GM18499 (cell line): ENCODE measurements at regions not wholly inside any gene's neighbourhood (a gene's known extent, or its start where the extent isn't known, plus 50 kb on each side); places are given as distances from the start of the nearest gene placed in this dataset.
"Not testable (repeated sequence)": the region's sequence is repeated elsewhere in the genome, so short reads cannot be mapped to it uniquely, and the experiment has no call there.

Source experiments
- ATAC-seq: cut with Tn5 transposase; IDR thresholded peaks from one replicate; pipeline ENCODE4 v1.9.1; 2021; ENCODE audit warnings: moderate number of reproducible peaks; ENCODE audit not compliant: insufficient read depth, unreplicated experiment

DNA sequence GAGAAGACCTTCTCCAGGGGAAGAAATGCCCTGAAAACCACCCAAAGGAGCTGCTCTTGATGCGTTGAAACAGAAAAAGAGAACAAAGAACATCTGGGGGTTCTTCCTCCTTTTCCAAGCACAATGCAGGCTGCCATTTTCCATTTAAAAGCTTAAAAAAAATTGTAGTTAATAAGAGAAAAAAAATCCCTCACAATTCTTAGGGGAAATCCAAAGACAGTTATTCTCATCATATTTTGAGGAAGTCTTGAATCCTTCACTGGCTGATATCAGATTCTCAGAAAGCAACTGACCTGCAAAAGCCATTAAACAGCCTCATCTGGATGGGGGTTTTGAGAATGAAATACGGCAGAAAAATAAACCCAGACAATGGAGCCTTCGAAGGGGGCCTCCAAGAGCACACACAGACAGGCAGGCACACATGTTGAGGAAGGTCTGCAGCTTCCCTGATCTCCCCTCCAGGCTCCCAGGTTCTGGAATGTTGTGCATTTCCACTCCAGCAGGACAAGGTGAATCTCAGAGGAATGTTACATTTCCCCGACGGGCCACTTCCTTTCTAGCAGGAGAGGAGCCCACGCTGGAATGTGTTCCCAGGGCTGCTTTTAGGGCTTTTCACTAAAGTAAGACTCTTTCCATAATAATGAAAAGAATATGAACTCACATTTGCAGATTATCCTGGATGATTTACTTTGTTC lies 159.4 kb upstream of the S1PR3 start:
- ATAC-seq: no peak

DNA sequence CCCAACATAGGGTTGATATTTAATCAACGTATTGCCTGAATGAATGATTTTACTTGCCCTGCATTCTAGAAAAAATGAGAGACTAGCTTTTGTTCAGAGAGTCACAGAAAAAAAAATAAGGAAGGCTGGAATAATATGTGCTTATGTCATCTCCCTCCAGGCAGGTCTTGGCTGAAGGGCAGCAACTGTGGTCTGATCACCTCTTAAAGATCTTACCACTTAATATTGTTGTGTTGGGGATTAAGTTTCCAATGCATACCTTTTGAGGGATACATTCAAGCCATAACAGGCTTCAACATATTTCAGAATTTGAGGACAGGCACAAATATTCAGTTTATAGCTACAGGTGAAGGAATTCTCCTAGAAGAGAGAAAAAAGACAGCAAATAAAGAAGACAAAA lies 157.3 kb upstream of the S1PR3 start:
- ATAC-seq: no peak

DNA sequence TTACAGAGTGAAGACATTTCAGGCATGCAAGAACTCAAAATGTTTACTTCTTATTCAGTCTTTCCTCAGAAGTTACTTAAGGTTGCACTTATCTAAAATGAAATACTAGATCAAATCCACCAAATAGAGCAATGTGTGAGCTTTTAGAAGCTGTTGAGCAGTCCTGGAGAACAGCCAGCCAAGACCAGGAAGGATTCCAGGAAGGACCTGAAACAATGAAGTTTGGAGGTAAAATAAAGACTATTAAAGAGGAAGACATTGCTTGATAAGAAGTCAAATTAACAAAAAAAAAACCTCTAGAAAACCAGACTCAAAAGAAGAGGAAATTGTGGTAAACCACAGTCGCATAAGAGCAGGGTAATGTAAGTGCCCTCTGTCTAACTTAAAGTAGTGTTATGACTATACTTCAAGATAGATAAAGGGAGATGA lies 156.2 kb upstream of the S1PR3 start:
- peak; percentile 68 for ATAC-seq

DNA sequence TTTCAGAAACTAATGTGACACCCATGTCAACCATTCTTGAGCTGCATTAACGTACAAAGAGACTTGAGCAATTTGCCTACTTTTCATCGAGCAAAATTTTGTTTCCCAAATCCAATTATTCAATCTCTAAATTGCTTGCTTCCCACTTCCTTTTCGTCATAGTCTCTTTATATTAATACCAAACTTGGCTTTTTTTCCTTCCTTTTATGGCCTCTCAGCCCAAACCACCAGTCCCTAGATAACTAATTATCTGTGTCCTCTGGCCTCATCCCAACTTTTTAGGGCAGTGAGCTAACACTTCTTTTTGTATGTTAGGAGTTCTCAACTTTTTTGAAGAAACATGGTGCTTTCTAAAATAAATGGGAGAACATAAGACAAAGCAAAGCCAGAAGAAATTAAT lies 155.5 kb upstream of the S1PR3 start:
- ATAC-seq: no peak

DNA sequence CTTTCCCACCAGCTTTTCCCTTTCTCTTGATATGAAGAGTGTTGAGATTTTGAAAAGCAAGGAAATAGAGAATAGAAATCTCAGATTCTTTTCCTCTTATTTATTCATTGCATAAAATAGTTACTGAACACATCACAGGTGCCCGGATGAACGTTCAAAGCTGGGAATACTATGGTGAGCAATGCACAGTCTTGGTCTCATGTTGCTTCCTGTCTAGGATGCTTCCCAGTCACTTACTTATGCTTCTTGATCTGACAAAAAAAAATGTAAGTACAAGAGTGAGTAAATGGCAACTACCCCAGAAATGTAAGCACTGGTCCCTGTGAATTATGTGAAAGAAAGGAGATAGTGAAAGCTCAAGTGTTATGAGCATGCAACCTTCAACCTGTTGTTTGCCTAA lies 153.5 kb upstream of the S1PR3 start:
- no peak for ATAC-seq

DNA sequence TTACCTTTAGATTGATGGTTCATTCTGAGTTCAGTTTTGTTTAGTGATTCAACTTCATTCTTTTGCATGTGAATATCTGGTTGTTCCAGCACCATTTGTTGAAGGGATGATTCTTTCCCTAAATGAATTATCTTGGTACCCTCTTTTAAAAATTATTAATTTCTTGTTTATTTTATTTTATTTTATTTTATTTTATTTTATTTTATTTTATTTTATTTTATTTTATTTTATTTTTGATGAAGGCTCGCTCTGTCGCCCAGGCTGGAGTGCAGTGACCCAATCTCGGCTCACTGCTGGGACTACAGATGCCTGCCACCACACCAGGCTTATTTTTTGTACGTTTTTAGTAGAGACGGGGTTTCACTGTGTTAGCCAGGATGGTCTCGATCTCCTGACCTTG lies 141.4 kb upstream of the S1PR3 start:
- ATAC-seq: not testable (repeated sequence)

DNA sequence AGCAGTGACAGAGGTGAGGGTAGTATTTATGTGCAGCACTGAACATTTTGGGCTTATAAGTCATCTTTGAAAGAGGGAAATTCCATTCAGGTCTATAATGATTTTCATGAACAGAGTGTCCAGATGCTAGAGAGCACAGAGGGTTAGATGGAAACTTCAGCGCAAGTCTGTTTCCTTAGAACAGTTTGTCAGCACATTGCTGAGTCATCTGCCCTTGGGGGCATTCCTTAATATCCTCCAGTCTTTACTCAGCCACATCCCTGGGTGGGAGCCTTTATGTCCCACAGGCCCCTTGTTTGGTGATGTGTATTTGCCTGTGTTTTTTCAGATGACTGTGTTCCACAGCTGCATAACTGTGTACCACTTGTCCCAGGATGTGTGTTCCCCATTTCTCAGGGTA lies 138.5 kb upstream of the S1PR3 start:
- no peak for ATAC-seq

DNA sequence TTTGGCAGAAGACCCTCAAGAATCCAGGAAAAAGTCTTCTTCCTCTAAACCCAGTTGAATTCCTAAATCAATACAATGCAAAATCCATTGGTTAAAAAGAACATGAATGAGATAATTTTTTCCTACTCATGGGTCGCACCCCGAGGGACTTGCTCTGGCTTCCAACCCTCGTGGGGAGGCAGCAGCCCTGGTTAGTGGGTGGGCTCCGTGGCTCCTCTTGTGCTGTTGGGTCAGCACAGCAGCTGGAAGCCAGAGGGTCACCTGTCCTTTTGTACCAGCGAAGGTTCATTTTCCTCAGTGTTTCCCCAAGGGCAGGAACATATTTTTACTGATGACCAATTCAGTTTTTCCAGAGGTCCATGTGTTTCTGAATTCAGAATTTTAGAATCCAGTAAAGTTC lies 120.6 kb upstream of the S1PR3 start:
- ATAC-seq: no peak

DNA sequence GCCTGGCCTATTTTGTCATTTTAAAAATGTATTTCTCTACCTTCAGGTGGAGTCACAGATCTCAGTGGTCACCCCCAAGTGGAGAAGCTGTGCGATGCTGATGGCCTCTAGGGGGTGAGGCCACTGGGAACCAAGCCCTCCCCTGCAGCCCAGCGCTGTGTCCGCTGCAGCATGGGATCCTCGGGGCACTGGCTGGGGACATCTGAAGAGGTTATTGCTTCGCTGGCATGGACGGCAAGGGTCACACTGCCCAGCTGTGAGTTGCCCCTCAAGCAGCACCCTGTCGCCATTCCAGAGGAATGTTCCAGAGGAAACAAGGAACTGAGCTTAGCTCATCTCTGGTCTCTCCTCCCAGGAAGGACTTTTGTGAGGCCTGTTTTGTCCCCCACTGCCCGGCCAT lies 119.6 kb upstream of the S1PR3 start:
- ATAC-seq: no peak

DNA sequence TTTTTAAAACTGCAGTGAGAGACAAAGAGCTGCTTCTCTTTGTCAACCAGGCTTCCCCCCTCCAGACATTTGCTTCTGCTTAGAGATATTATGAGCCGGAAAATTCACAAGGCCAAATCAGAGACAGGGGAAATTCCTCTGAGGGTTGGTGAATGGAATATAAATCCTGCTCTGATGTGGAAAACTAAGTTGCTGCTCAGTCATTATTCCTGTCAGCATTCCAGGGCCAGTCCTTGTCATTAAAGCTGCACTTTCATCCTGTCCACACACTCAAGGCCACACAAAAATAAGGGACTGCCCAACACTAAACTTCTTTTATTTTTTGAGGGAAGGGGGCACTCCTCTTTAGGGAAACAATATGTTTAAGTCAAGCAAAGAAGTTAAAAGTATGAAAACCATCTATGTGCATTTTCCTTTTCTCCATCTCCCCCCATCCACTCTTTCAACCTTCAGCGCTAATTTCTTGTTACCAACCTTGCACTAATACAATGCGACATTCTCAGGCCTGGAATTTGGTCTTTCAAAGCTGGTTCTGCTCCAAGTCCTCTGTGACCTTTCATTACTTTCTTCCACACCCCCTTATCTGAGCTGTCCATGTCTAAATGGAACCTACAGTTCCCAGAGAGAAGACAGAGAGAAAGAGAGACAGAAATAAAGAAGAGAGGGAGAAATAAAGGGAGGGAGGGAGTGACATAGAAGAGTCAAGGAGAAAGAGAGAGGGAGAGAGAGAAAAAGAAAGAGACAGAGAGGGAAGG lies 118.9 kb upstream of the S1PR3 start:
- ATAC-seq: no peak

DNA sequence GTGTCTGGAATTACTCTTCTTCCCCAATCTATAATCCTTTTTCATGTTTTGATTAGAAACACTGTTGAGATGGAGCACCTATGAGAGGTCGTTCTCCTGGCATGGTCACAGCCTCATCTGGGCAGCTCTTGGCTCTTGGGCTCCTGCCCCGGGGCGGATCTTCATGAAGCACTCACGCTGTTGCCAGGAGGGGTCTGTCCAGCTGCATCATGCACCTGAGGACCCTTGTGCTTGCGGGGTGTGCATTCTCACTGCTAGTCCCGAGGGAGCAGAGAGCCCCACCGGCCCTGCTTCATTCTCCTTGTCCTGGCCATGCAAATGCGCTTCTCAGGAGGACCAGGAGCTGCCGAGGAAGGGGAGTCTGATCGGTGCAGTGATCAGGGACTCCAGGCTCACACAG lies 117.6 kb upstream of the S1PR3 start:
- no peak for ATAC-seq

DNA sequence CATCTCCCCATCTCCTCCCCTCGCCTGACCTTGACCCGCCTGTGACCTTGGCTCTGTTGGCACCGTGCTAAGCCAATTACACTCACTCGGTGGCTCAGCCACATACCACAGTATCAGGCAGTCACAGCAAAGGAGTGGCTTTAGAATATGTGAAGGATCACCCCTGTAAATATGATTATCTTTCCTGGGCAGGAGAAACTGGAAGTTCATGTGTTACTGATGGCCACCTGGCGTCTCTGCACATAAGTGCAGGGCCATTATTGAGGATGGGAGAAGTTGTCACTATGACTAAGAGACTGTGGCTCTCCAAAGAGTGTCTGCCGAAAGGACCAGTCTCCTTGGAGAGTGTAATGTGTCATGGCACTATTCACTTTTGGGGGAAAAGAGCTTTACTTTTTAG lies 116.9 kb upstream of the S1PR3 start:
- no peak for ATAC-seq

DNA sequence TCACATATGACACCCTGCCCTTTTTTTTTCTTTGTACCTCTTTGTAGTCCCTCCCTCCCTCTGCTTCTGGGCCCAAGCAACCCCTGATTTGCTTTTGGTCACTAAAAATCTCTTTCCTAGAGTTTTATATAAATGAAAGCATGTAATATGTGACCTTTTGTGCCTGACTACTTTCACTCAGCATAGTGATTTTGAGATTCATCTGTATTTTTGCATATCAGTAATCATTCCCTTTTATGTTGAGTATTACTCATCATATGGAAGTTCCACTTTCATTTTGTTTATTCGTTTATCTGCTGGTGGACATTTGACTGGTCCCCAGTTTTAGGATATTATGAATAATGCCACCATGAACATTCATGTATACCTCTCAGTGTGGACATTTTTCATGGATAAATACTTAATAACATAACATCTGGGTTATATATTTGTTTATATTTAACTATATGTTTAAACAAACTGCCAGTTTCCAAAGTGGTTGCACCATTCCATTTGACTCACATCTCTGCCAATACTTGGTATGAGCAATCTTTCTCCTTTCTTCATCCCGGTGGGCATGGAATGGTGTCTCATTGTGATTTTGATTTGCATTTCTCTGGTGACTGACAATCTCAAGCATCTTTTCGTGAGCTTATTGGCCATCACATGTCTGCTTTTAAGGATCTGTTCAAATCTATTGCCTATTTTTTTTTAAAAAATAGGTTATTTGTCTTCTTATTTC lies 115.7 kb upstream of the S1PR3 start:
- no peak for ATAC-seq

DNA sequence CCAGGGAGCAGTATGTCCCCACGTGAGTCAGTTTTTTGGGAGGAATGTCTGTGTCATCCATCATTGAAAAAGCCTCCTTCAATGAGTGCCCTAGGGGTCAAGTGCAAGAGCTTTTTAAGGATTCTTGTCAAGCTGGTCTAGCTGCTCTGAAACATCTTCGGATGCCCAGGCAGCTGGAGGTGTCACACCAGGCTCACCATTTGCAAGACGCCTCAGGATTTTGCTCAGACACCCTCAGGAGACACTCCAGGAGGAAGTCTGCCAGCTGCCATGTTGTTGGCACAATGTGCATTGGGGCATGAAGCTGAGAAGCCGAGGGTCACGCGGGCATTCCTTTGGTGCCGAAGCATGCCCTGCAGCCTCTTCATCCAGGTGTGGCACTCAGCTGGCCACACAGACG lies 111.1 kb upstream of the S1PR3 start:
- no peak for ATAC-seq

DNA sequence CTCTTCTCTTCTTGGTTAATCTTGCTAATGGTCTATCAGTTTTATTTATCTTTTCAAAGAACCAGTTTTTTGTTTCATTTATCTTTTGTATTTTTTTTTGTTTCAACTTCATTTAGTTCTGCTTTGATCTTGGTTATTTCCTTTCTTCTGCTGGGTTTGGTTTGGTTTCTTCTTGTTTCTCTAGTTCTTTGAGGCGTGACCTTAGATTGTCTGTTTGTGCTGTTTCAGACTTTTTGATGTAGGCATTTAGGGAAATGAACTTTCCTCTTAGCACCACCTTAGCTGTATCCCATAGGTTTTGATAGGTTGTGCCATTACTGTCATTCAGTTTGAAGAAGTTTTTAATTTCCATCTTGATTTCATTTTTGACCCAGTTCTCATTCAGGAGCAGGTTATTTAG lies 107.0 kb upstream of the S1PR3 start:
- not testable (repeated sequence) for ATAC-seq

DNA sequence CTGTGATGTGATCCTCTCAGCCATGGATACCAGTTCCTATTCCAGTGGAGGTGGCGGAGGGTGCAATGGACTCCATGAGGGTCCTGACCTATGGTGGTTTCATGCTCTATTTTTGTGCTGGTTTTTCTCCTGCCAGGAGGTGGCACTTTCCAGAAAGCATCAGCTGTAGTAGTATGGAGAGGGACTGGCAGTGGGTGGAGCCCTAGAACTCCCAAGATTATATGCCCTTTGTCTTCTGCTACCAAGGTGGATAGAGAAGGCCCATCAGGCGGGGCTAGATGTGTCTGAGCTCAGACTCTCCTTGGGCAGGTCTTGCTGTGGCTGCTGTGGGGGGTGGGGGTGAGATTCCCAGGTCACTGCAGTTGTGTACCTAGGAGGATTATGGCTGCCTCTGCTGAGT lies 104.5 kb upstream of the S1PR3 start:
- not testable (repeated sequence) for ATAC-seq

DNA sequence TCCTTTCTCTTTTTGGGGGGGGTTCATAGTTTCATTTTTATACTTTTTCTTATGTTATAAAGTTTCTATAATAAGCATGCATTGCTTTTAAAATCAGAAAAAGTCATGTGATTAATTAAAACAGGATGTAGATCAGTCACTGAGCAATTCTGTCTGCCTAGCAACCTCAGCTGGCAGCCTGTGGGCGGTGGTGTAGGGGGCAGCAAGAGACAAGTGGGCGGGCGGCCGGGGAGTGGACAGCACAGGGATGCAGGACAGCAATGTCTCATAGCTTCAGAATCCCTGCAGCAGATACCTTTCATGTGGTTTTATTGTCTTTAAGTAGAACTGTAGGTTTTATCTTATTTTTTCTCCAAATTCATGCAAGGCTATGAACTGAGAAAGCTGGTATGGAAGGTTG lies 101.9 kb upstream of the S1PR3 start:
- ATAC-seq: no peak

DNA sequence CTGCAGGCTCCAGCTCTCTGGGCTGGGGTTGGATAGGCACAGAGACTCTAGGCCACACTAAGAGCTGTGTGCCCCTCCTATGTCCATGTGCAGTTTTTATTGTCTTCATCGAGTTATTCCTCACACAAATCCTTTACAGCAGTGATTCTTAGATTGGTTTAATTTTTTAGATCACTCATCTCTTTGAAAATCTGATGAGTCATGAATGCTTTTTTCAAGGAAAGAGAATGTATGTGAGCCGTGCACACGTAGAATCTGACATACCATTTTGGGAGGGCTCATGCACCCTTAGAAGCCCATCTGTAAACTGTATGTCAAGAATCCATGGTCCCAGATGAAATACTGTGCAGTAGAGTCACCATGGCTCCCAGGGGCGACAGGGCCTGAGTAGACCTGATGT lies 100.7 kb upstream of the S1PR3 start:
- ATAC-seq: no peak

DNA sequence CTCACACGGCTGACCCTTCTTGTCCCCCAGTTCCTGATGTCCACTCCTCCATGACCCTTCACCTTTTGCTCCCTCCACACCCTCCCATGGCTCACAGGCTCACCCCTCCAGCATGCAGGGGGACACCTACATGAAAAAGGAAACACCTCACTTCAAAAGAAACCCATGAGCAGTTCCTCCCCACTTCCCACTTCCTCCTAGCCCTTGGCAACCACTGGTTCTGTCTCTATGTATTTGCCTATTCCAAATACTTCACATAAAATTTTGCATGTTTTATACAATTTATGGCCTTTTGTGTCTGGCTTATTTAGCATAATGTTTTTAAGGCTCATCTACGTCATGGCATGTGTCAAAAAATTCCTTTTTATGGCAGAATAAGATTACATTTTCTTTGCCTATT lies 100.2 kb upstream of the S1PR3 start:
- ATAC-seq: no peak

DNA sequence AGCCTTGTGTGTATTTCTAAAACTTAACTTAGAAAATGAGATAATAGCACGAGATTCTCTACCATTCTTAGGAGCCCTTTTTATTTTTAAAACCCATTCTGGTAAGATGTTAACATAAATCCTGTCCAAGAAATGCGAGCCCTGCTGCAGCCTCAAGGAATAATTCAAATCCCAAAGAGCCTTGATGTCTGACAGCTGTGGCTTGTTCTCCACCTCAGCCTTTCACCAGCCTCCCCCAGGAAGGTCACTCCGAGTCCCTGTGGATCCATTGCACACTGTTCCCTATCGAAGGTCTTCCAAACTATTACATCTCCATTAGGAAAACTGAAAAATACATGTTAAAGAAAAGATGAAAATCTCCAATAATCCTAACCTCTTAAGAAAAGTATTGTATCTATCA lies 98.5 kb upstream of the S1PR3 start:
- no peak for ATAC-seq

DNA sequence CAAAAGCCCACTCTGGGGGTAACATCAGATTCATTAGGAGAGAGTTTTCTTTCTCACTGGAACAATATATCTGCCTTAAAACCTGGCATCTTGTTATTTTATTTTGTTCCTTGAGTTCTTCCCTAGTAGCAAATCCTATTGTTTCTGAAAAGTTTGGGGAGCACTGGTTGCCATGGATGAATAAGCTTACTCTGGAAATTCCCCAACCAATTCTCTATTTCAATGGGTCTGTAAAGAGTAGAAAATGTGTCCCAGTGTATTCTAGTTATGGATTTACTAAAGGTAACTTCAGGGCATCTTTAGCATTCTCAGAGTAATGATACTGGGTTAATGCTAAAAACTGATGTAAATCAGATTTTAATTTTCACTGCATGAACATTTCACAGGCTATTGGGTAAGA lies 94.2 kb upstream of the S1PR3 start:
- ATAC-seq: no peak
